GM18502 (cell line): ENCODE measurements at regions not wholly inside any gene's neighbourhood (a gene's known extent, or its start where the extent isn't known, plus 50 kb on each side); places are given as distances from the start of the nearest gene placed in this dataset.

Source experiments
- ATAC-seq: cut with Tn5 transposase; IDR thresholded peaks from one replicate; pipeline ENCODE4 v1.9.1; 2021; ENCODE audit warnings: mild to moderate bottlenecking; ENCODE audit not compliant: unreplicated experiment, poor library complexity

GRCh38 chr10:36109399-36110023, 467.4 kb upstream of the FZD8 start:
- no peak for ATAC-seq

DNA sequence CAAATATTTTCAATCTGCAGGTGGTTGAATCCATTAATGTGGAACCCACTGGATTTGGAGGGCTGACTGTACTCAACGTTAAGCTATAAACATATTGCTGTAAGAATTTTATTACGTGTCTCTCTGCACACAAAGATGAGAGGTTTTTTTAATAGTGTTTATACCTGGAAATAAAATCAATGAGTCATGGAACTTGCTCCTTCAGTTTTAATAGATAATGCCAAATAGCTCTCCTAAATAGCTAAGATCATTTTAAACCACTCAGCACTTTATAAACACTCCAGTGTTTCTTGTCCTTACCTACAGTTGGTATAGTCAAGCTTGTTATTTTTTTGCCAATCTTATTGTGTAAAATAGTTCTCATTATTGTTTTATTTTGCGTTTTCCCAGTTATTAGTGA, 455.6 kb upstream of the FZD8 start:
- ATAC-seq, result no peak

DNA sequence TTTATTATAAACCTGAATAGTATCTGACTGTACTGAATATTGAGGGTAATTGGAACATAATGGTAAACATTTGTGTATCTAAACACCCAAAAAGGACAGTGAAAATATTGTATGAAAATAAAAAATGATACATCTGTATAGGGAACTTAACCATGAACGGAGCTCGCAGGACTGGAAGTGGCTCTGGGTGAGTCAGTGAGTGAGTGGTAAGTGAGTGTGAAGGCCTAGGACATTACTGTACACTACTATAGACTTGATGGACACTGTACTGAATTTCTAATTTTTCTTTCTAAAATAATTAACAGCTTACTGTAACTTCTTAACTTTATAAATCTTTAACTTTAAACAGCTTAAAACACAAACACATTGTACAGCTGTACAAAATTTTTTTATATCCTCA, 454.5 kb upstream of the FZD8 start:
- ATAC-seq, result no peak

GRCh38 chr10:36094096-36094495, 452.0 kb upstream of the FZD8 start:
- no peak for ATAC-seq

DNA sequence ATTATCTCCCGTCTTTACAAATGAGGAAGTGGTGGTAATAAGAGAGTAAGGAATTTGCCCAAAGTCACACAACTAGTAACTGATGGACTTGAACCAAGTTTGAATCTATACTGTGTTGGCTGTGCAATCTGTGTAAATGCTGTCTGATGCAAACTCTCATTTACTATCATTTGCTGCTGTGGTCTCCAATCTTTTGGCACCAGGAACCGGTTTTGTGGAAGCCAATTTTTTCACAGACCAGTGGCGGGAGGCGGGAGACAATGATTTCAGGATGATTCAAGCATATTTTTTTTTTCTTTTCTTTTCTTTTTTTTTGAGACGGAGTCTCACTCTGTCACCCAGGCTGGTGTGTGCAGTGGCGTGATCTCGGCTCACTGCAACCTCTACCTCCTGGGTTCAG, 450.0 kb upstream of the FZD8 start:
- ATAC-seq, result no peak

- no peak for ATAC-seq
These were observed 448.9 kb upstream of the FZD8 start for GRCh38 chr10:36091007-36091406.

DNA sequence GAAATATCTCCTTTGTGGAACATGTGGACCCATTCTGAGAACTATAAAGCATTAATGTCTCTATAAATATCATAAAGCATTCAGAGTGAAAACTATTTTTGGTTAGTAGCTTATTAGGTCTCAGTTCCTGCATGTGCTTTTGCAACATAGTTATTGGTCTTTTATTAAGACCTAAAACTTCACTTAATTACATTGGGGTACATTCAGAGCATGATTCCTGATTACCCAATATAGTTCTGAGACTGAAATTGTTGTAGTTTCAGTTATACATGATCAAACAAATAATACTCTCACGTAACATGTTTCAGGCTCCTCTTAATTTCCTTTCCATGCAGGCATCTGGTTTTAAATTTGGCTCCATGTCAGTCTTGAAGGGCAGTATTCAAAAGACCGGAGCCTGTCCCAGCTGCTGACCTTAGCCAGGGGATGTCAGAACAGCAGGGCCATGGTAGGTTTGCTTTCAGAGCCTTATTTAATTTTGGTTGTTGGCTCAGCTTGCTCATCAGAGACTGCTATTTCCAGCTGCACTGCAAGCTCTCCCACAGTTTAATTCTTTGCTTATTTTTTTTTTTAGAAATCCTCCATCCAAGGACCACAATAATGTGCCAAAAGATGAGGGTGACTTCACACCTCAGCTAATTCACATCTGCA, 447.8 kb upstream of the FZD8 start:
- ATAC-seq, result no peak

DNA sequence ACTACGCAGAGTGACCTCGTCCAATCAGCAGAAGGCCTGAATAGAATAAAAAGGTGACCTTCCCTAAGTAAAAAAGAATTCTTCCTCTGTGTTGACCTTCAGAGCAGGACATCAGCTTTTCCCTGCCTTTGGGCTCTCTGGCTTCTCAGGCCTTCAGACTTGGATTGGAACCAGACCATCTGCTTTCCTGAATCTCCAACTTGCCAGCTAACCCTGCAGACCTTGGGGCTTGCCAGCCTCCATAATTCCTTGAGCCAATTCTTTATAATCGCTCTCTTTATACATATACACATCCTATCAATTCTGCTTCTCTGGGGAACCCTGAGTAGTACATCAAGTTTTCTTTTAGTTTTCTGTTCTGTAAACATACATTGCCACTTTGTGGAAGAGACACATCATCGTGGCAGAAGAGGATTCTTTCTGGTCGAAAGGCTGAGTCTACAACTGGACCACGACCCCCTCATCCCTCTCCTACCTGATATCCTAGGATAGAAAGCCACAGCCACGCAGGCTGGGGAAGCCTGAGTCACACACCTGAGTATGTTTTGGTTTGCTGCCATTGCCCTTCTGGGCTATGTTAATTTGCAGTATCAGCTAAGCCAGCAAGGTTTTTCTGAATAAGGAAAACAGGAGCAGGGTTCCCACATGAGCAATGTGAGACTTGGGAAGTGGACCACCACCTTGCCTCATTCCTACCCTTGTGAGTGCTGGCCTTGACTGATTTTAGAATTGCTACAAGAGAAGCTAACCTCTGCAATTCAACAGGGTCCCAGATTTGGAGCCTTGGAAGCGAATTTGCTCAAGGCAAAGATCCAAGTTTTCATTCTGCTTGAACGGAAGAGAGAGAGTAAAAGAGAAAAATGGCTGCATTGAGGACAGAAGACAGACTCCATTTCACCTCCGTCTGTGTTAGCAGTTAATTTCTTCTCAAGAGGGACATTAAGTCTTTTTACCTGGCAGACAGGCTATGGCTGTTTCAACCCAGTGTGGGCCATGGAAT, 445.2 kb upstream of the FZD8 start:
- ATAC-seq, result no peak

DNA sequence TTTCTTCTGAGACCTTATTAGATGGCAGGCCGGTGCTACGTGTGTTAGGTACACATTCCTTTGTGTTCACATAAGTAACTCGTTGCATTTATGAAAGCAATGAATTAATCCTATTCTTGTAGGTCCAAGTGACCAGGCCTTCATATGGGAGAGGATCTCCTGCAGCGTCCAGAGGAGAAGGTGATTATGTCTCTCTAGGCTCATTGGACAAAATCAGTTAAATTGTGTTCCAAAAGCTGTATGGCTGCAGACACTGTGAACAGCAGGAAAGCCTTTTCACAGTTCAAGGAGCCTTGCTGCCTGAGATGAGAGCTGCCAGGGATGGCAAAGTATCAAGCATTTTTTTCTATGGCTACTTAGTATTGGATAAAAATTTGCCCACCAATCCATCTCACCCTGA, 433.1 kb upstream of the FZD8 start:
- ATAC-seq, result no peak

GRCh38 chr10:36073796-36074345, 431.8 kb upstream of the FZD8 start:
- ATAC-seq, result no peak

- ATAC-seq, result no peak
These were observed 426.4 kb upstream of the FZD8 start for GRCh38 chr10:36068542-36068941.

DNA sequence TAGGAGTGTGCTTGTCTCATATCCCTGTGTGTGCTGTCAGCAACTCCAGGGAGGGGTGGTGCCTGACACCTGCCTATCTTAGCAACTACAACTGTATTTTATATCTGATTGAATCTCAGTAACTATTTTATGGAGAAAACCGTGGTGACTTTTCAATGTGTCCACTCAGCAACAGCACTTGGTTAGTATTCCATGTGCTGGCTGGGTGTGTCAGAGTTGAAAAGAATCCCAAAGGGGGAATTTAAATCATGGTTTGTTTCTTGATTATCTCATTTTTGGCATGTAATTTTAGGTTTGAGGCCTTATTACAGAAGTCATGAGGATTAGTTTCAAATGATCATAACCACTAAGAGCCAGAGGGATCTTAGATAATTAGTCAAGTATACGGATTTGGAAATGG, 425.7 kb upstream of the FZD8 start:
- no peak for ATAC-seq

DNA sequence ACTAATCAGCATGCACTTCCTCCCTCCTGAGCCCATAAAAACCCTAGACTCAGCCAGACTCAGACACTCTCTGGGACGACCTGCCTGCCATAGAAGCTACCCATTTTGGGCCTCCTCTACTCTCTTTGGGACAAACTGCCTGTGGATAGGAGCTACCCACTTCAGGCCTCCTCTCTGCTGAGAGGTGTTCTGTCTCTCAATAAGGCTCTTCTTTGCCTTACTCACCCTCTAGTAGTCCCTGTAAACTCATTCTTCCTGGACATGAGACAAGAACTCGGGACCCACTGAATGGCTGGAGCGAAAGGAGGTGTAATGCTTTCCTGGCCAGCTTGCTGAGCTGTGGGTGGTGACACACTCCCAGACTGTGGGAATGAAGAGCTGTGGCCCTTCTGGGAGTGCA, 424.8 kb upstream of the FZD8 start:
- no peak for ATAC-seq

DNA sequence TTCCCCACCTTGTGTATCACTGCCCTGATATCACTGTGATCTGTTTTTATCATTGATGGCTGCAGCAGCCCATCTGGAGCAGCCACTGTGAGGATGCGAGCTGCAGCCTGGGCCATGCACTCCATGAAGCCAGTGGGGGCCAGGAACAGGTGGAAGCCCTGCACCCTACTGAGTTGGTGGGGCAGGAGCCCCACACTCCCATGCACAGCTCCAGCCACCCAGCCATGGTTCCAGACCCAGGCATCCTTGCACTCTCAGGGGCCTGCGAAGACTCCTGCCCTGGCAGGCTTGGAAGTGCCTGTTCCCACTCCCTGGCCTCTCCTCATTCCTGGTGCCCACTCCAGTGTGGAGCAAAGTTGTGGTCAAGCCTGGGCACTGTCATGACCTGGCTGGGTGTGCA, 424.0 kb upstream of the FZD8 start:
- no peak for ATAC-seq

- ATAC-seq, result no peak
These were observed 421.3 kb upstream of the FZD8 start for GRCh38 chr10:36063396-36063795.

- no peak for ATAC-seq
These were observed 415.6 kb upstream of the FZD8 start for GRCh38 chr10:36057731-36058130.

DNA sequence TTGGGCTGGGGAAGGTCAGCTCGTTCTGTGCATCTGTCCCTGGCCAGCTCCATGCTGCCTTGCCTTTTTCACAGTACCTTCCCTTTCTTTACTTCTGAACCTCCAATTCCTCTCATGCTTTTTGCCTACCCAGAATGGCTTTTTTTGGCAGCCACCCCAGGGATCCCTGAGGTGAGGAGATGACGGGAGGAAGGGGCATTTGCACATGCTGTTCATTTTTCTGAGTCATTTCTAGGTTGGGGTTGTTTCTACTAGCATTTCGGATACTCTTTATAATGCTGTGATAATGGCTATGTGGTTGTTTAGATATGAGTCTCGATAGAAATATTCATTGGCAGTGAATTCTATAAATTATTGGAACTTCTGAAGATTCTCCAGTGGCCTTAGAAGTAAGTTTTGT, 415.1 kb upstream of the FZD8 start:
- ATAC-seq, result no peak

DNA sequence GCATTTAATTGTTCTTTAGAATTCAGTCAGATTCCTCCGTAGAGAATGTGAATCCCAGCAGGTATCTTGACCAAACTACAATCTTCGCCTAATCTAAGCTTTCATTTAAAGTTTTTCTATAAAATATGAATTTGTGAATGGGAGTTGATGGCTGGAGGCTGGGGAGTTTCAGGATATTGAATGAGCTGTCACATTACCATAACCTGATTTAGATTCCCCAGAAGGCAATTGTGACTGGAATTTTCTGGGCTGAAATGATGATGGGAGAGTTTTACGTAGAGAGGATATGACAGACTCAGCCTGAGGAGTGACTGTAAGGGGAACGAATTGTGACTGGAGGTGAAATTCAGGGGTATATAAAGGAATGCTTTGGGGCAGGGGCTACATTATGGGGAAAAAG, 411.7 kb upstream of the FZD8 start:
- ATAC-seq, result no peak

DNA sequence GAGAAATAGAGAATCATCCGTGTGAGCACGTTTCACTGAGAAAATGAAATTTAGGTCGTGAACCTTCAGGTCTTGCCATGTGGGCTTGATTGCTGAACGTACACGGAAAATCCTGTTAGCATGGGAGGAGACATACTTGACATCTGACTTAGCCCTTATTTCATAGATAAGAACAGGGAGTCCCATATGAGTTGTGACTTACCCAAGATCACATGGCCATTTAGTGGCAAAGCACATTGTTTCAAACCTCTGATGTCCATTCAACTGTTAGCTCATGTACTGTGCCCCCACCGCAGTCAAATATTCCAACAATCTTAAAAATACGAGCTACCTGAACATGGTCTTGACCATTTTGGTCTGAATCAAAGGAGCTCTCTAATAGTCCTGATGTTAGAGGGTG, 411.2 kb upstream of the FZD8 start:
- ATAC-seq, result no peak

DNA sequence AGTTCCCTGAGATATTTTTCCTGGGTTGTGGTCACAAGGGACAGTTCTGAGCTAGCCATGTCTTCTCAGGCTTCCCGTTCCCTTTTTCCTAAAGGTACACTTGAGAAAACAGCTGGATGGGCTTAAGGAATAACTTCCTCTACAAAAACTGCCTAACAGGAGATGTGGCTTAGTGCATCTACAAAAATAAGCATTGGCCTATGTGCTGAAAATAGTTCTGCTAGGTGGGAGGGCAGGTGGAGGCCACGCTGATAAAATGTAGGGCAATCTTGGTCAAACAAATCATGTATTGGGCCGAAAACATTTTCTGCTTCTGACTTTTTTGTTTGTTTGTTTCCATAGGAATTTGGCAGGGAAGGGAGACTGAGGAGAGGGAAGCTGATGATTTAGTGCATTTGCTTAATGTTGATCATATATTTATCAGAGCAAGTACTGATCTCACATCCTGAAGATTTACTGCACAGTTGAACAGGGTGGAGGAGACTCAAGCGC, 409.4 kb upstream of the FZD8 start:
- no peak for ATAC-seq
